Upper lobe of right lung (tissue), 1 donor: ENCODE measurements at regions not wholly inside any gene's neighbourhood (a gene's known extent, or its start where the extent isn't known, plus 50 kb on each side); places are given as distances from the start of the nearest gene placed in this dataset.

Source experiments
- ATAC-seq: fragments of 200-7000 bp; cut with Tn5 transposase; one replicate; pipeline ENCODE4 v1.9.1; 2020; ENCODE audit warnings: mild to moderate bottlenecking, moderate library complexity
- DNase-seq: peaks from one replicate; pipeline ENCODE4 v3.0.0-alpha.2; 2020
- H3K27ac ChIP-seq: fragments of 200-600 bp; one replicate; pipeline ENCODE4 v1.8.0; 2022
- H3K27me3 ChIP-seq: fragments of 200-600 bp; one replicate; pipeline ENCODE4 v1.8.0; 2022; ENCODE audit warnings: mild to moderate bottlenecking
- H3K36me3 ChIP-seq: fragments of 200-600 bp; one replicate; pipeline ENCODE4 v1.8.0; 2022
- H3K4me1 ChIP-seq: fragments of 200-600 bp; one replicate; pipeline ENCODE4 v1.8.0; 2022
- H3K4me3 ChIP-seq: fragments of 200-600 bp; one replicate; pipeline ENCODE4 v1.8.0; 2022; ENCODE audit warnings: mild to moderate bottlenecking
- H3K9me3 ChIP-seq: fragments of 200-600 bp; one replicate; pipeline ENCODE4 v1.8.0; 2022
- CTCF ChIP-seq: fragments of 200-600 bp; IDR thresholded peaks from one replicate; pipeline ENCODE4 v1.8.0; 2022; ENCODE audit warnings: antibody characterized with exemption
- intact Hi-C: fragments of 100-400 bp; cut with DNase I; formaldehyde crosslinking; loops from one replicate; pipeline ENCODE4 v1.11.0; 2022
- donor health status: DM: no; HTN: yes; CAD: no; lungs with severe emphysema.

- DNase-seq (no peak), ATAC-seq (no peak)
- H3K27me3 ChIP-seq: no peaks in the 10 kb centered on the region
- TF ChIP-seq CTCF: no peak
- H3K4me1 ChIP-seq: no peaks in the 10 kb centered on the region
- H3K4me3 ChIP-seq: no peak overlapping the region
- H3K9me3 ChIP-seq: no peaks in the 10 kb centered on the region
- no peaks in the 10 kb centered on the region for H3K36me3 ChIP-seq
- H3K27ac ChIP-seq: no peak overlapping the region
- intact Hi-C loops: no loop called here
Measured at GRCh38 chr9:108631496-108632285, 224.1 kb downstream of the ACTL7B start.

- no peak overlapping the region for H3K27ac ChIP-seq
- DNase-seq (no peak), ATAC-seq (no peak)
- no peaks in the 10 kb centered on the region for H3K36me3 ChIP-seq
- no peaks in the 10 kb centered on the region for H3K27me3 ChIP-seq
- H3K9me3 ChIP-seq: no peaks in the 10 kb centered on the region
- intact Hi-C loops: no loop called here
- no peak for TF ChIP-seq CTCF
- no peak overlapping the region for H3K4me3 ChIP-seq
- H3K4me1 ChIP-seq: no peaks in the 10 kb centered on the region
Measured at GRCh38 chr9:108628316-108628715, 227.5 kb downstream of the ACTL7B start.

GRCh38 chr9:108626743-108627142 is 229.0 kb downstream of the ACTL7B start:
- H3K4me1 ChIP-seq: no peaks in the 10 kb centered on the region
- H3K27ac ChIP-seq: no peak overlapping the region
- no peak overlapping the region for H3K4me3 ChIP-seq
- ATAC-seq (no peak), DNase-seq (no peak)
- no peaks in the 10 kb centered on the region for H3K27me3 ChIP-seq
- no peak for TF ChIP-seq CTCF
- intact Hi-C loops: no loop called here
- no peaks in the 10 kb centered on the region for H3K36me3 ChIP-seq
- H3K9me3 ChIP-seq: no peaks in the 10 kb centered on the region

- Histone ChIP-seq H3K4me1 (no peaks in the 10 kb centered on the region), H3K4me3 (no peak overlapping the region), H3K27ac (no peak overlapping the region), H3K27me3 (no peaks in the 10 kb centered on the region), H3K36me3 (no peaks in the 10 kb centered on the region), H3K9me3 (no peaks in the 10 kb centered on the region)
- DNase-seq (no peak), ATAC-seq (peak; percentile 59)
- intact Hi-C loops: no loop called here
- no peak for TF ChIP-seq CTCF
Measured at GRCh38 chr9:108621991-108622855, 233.6 kb downstream of the ACTL7B start.

- Histone ChIP-seq H3K4me3 (no peak overlapping the region), H3K4me1 (no peaks in the 10 kb centered on the region), H3K36me3 (no peaks in the 10 kb centered on the region), H3K9me3 (no peaks in the 10 kb centered on the region), H3K27ac (no peak overlapping the region), H3K27me3 (no peaks in the 10 kb centered on the region)
- no peak for ATAC-seq
- DNase-seq: no peak
- intact Hi-C loops: no loop called here
- no peak for TF ChIP-seq CTCF
Measured at GRCh38 chr9:108620767-108621166, 235.0 kb downstream of the ACTL7B start.
